Gastroesophageal sphincter (tissue), 3 donors: ENCODE measurements at regions not wholly inside any gene's neighbourhood (a gene's known extent, or its start where the extent isn't known, plus 50 kb on each side); places are given as distances from the start of the nearest gene placed in this dataset.

ENCODE experiments used
- POLR2AphosphoS5 ChIP-seq: sonication (generic); formaldehyde crosslinking; IDR thresholded peaks from one replicate; pipeline ENCODE4 v1.6.1; 2017; ENCODE audit warnings: antibody characterized with exemption
- TF ChIP-seq, protein P1 (sequence below), 4 experiments: fragments of 200-600 bp in 2 of 4; fragments of 450-650 bp in 2 of 4; sonication (generic) in 1 of 4; IDR thresholded peaks; one replicate each; pipeline ENCODE4 v1.5.1; 2017 to 2019; ENCODE audit warnings: antibody characterized with exemption in 4 of 4, mild to moderate bottlenecking in 2 of 4, moderate library complexity in 2 of 4

DNA sequence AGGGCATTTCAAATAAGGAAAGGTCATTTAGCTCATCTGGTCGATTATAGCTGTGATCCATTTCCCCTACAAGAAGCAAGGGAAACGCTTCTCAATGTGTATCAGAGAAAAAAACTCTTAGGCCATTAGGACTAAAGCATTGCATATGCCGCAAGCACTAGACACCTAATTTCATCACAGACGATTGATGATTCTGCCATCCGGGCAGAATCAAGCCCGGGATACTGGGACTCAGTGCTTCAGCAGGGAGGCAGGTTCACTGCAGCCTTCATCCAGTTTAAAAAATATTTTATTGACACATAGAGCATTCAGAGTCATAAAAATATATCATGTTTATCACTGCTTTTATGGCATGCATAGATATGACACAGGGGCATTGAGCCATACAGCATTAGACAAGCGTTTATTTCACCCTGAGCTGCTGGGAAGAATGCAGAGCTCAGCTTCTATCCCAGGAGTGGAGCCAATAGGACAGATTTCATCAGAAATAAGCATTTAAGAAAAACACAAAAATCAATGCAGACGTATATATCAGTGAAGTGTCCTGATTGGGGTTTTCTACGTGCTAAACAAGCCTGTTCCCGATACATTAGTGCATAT lies 806.9 kb downstream of the GALC start:
- TF ChIP-seq, protein P1, sequence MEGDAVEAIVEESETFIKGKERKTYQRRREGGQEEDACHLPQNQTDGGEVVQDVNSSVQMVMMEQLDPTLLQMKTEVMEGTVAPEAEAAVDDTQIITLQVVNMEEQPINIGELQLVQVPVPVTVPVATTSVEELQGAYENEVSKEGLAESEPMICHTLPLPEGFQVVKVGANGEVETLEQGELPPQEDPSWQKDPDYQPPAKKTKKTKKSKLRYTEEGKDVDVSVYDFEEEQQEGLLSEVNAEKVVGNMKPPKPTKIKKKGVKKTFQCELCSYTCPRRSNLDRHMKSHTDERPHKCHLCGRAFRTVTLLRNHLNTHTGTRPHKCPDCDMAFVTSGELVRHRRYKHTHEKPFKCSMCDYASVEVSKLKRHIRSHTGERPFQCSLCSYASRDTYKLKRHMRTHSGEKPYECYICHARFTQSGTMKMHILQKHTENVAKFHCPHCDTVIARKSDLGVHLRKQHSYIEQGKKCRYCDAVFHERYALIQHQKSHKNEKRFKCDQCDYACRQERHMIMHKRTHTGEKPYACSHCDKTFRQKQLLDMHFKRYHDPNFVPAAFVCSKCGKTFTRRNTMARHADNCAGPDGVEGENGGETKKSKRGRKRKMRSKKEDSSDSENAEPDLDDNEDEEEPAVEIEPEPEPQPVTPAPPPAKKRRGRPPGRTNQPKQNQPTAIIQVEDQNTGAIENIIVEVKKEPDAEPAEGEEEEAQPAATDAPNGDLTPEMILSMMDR (IDR thresholded peaks at IDR 0.05) = no peak
- TF ChIP-seq POLR2AphosphoS5 = no peak
